Astrocyte (in vitro differentiated cells and primary cell): ENCODE measurements at regions not wholly inside any gene's neighbourhood (a gene's known extent, or its start where the extent isn't known, plus 50 kb on each side); places are given as distances from the start of the nearest gene placed in this dataset.

Source experiments
- DNase-seq: peaks from one replicate; pipeline ENCODE4 v3.0.0-alpha.2; 2010; ENCODE audit warnings: low read depth
- FAIRE-seq: peaks from 2 replicates; lab custom pipeline; 2011; peaks lifted over from hg19 to GRCh38; lab: Jason Lieb, UNC
- H2AFZ ChIP-seq: 2 replicates; pipeline ENCODE4 v1.6.0; 2012; ENCODE audit warnings: low read depth, low read length, inconsistent platforms
- H3K27ac ChIP-seq: 2 replicates; pipeline ENCODE4 v1.5.1; 2011; ENCODE audit warnings: low read depth, low read length, inconsistent platforms
- H3K27me3 ChIP-seq: 2 replicates; pipeline ENCODE4 v1.6.0; 2011; ENCODE audit warnings: low read length, inconsistent platforms; ENCODE audit not compliant: insufficient read depth
- H3K36me3 ChIP-seq: 2 replicates; pipeline ENCODE4 v1.5.1; 2011; ENCODE audit warnings: low read length, inconsistent platforms; ENCODE audit not compliant: insufficient read depth
- H3K4me1 ChIP-seq: 2 replicates; pipeline ENCODE4 v1.5.1; 2011; ENCODE audit warnings: low read length, inconsistent platforms; ENCODE audit not compliant: insufficient read depth
- H3K4me2 ChIP-seq: 2 replicates; pipeline ENCODE4 v1.6.0; 2012; ENCODE audit warnings: low read length, inconsistent platforms
- H3K4me3 ChIP-seq: 2 replicates; pipeline ENCODE4 v1.5.1; 2011; ENCODE audit warnings: low read depth, mild to moderate bottlenecking, low read length, inconsistent platforms; ENCODE audit not compliant: insufficient read depth
- H3K79me2 ChIP-seq: 2 replicates; pipeline ENCODE4 v1.6.0; 2012; ENCODE audit warnings: mild to moderate bottlenecking, low read length, inconsistent platforms; ENCODE audit not compliant: insufficient read depth
- H3K9ac ChIP-seq: 2 replicates; pipeline ENCODE4 v1.6.0; 2012; ENCODE audit warnings: mild to moderate bottlenecking, low read length, inconsistent platforms
- H3K9me3 ChIP-seq: 2 replicates; pipeline ENCODE4 v1.5.1; 2012; ENCODE audit warnings: low read depth, mild to moderate bottlenecking, low read length, inconsistent platforms; ENCODE audit not compliant: insufficient read depth
- H4K20me1 ChIP-seq: 2 replicates; pipeline ENCODE4 v1.6.0; 2012; ENCODE audit warnings: low read length, inconsistent platforms; ENCODE audit not compliant: insufficient read depth
- H3K27ac Mint-ChIP-seq: one replicate; pipeline ENCODE4 v1.8.0; 2021; ENCODE audit warnings: mild to moderate bottlenecking, mixed read lengths; ENCODE audit not compliant: unreplicated experiment
- H3K27me3 Mint-ChIP-seq: one replicate; pipeline ENCODE4 v1.8.0; 2021; ENCODE audit warnings: low read depth, mixed read lengths; ENCODE audit not compliant: unreplicated experiment
- H3K36me3 Mint-ChIP-seq: one replicate; pipeline ENCODE4 v1.8.0; 2021; ENCODE audit warnings: low read depth, mixed read lengths; ENCODE audit not compliant: unreplicated experiment
- H3K4me1 Mint-ChIP-seq: one replicate; pipeline ENCODE4 v1.8.0; 2021; ENCODE audit warnings: low read depth, mixed read lengths; ENCODE audit not compliant: unreplicated experiment
- H3K4me3 Mint-ChIP-seq: one replicate; pipeline ENCODE4 v1.8.0; 2021; ENCODE audit warnings: mild to moderate bottlenecking, moderate library complexity, mixed read lengths; ENCODE audit not compliant: unreplicated experiment
- H3K9me3 Mint-ChIP-seq: one replicate; pipeline ENCODE4 v1.8.0; 2021; ENCODE audit warnings: mild to moderate bottlenecking, mixed read lengths; ENCODE audit not compliant: unreplicated experiment
- CTCF ChIP-seq: IDR thresholded peaks from 2 replicates; pipeline ENCODE4 v1.5.1; 2011; ENCODE audit warnings: low read depth, mild to moderate bottlenecking, inconsistent platforms, low read length, moderate library complexity; ENCODE audit not compliant: insufficient read depth
- EZH2 ChIP-seq: IDR thresholded peaks from 2 replicates; pipeline ENCODE4 v1.6.1; 2012; ENCODE audit warnings: mild to moderate bottlenecking, low read length, inconsistent platforms; ENCODE audit not compliant: insufficient read depth

GRCh38 chr6:135616655-135617054 lies 119.1 kb upstream of the AHI1 start:
- Mint-ChIP-seq H3K27ac (no peak overlapping the region), H3K9me3 (peaks cover 3% of the 10 kb centered on the region), H3K4me3 (no peak overlapping the region), H3K27me3 (no peaks in the 10 kb centered on the region), H3K36me3 (no peaks in the 10 kb centered on the region), H3K4me1 (no peaks in the 10 kb centered on the region)
- H3K36me3 ChIP-seq, result no peaks in the 10 kb centered on the region
- no peak overlapping the region for H2AFZ ChIP-seq
- H3K27ac ChIP-seq, result no peak overlapping the region
- no peak for TF ChIP-seq CTCF
- TF ChIP-seq EZH2, result no peak
- H3K4me2 ChIP-seq, result no peak overlapping the region
- DNase-seq (no peak), FAIRE-seq (no peak)
- H3K9me3 ChIP-seq, result no peaks in the 10 kb centered on the region
- no peaks in the 10 kb centered on the region for H3K79me2 ChIP-seq
- no peak overlapping the region for H3K9ac ChIP-seq
- no peaks in the 10 kb centered on the region for H3K27me3 ChIP-seq
- no peak overlapping the region for H3K4me3 ChIP-seq
- no peaks in the 10 kb centered on the region for H3K4me1 ChIP-seq
- no peaks in the 10 kb centered on the region for H4K20me1 ChIP-seq

- Histone ChIP-seq H3K27me3 (no peaks in the 10 kb centered on the region), H2AFZ (no peak overlapping the region), H3K4me3 (no peak overlapping the region), H3K9me3 (no peaks in the 10 kb centered on the region), H3K4me2 (no peak overlapping the region), H3K79me2 (no peaks in the 10 kb centered on the region), H3K27ac (no peak overlapping the region), H3K36me3 (no peaks in the 10 kb centered on the region), H3K9ac (no peak overlapping the region), H4K20me1 (no peaks in the 10 kb centered on the region), H3K4me1 (no peaks in the 10 kb centered on the region)
- TF ChIP-seq CTCF (no peak), EZH2 (no peak)
- H3K4me1 Mint-ChIP-seq, result no peaks in the 10 kb centered on the region
- peaks cover 3% of the 10 kb centered on the region for H3K9me3 Mint-ChIP-seq
- H3K4me3 Mint-ChIP-seq, result no peak overlapping the region
- DNase-seq (no peak), FAIRE-seq (no peak)
- no peaks in the 10 kb centered on the region for H3K27me3 Mint-ChIP-seq
- no peaks in the 10 kb centered on the region for H3K36me3 Mint-ChIP-seq
- no peak overlapping the region for H3K27ac Mint-ChIP-seq
These were observed 119.7 kb upstream of the AHI1 start for GRCh38 chr6:135617222-135617621.

GRCh38 chr6:135622081-135622480 lies 124.5 kb upstream of the AHI1 start:
- Histone ChIP-seq H3K4me3 (no peak overlapping the region), H3K9ac (no peak overlapping the region), H3K9me3 (no peaks in the 10 kb centered on the region), H3K27me3 (no peaks in the 10 kb centered on the region), H4K20me1 (no peaks in the 10 kb centered on the region), H3K79me2 (no peaks in the 10 kb centered on the region), H3K27ac (no peak overlapping the region), H3K36me3 (no peaks in the 10 kb centered on the region), H3K4me1 (no peaks in the 10 kb centered on the region), H3K4me2 (no peak overlapping the region), H2AFZ (no peak overlapping the region)
- Mint-ChIP-seq H3K27me3 (no peaks in the 10 kb centered on the region), H3K4me3 (no peak overlapping the region), H3K9me3 (peaks cover 3% of the 10 kb centered on the region), H3K27ac (no peak overlapping the region), H3K4me1 (peaks cover under 1% of the 10 kb centered on the region), H3K36me3 (no peaks in the 10 kb centered on the region)
- TF ChIP-seq EZH2 (no peak), CTCF (no peak)
- DNase-seq, result no peak
- FAIRE-seq, result no peak
